ENCODE measurements at regions not wholly inside any gene's neighbourhood (a gene's known extent, or its start where the extent isn't known, plus 50 kb on each side); places are given as distances from the start of the nearest gene placed in this dataset.

DNA sequence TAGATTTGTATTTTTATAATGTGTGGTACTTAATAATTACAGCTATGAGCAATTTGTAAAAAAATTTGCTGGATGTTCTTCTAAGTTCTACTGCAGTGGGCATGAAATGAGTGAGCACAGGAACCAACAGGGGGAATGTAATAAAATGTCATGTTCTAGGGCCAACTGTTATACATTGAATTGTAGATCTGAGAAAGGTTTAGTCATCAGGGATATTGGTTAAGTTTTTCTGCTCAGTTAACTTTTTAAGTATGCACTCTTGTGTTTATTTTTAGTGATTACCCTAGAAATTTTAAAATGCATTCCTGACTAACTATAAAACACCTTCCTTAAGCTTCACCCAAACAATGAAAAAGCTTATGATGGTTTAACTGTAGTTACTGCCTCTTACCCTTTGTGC, 101.8 kb downstream of the CAND1 start:
- no peak for TF ChIP-seq EZH2 (IDR thresholded peaks at IDR 0.05; ENCODE audit: borderline replicate concordance, low read depth, low read length, poor library complexity, severe bottlenecking)
- TF ChIP-seq, protein P1, sequence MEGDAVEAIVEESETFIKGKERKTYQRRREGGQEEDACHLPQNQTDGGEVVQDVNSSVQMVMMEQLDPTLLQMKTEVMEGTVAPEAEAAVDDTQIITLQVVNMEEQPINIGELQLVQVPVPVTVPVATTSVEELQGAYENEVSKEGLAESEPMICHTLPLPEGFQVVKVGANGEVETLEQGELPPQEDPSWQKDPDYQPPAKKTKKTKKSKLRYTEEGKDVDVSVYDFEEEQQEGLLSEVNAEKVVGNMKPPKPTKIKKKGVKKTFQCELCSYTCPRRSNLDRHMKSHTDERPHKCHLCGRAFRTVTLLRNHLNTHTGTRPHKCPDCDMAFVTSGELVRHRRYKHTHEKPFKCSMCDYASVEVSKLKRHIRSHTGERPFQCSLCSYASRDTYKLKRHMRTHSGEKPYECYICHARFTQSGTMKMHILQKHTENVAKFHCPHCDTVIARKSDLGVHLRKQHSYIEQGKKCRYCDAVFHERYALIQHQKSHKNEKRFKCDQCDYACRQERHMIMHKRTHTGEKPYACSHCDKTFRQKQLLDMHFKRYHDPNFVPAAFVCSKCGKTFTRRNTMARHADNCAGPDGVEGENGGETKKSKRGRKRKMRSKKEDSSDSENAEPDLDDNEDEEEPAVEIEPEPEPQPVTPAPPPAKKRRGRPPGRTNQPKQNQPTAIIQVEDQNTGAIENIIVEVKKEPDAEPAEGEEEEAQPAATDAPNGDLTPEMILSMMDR (conservative IDR thresholded peaks at IDR 0.05; ENCODE audit: low read depth, low read length), result no peak
- H3K9me3 ChIP-seq (ENCODE audit: low read depth, low read length, poor library complexity, severe bottlenecking), result no peaks in the 10 kb centered on the region
- BruUV-seq (replicated peaks), result no TSS peak
- POLR2A ChIA-PET (ENCODE audit: low non-redundant PET), result no interaction called here
- H3K4me3 ChIP-seq (ENCODE audit: low read depth, low read length, poor library complexity, severe bottlenecking), result no peak overlapping the region
- no peak for DNase-seq (ENCODE audit: low spot score)
- intact Hi-C loops (cut with micrococcal nuclease; ENCODE audit: unreplicated experiment), result no loop called here
- H3K4me1 ChIP-seq (ENCODE audit: insufficient read depth, low read length, poor library complexity, severe bottlenecking), result no peaks in the 10 kb centered on the region
- no peaks in the 10 kb centered on the region for H3K27me3 ChIP-seq (replicated peaks; ENCODE audit: insufficient read depth, low read depth, low read length, poor library complexity)
- no peak overlapping the region for H3K27ac ChIP-seq (ENCODE audit: low read depth, low read length, poor library complexity, severe bottlenecking)
- no peaks in the 10 kb centered on the region for H3K36me3 ChIP-seq (ENCODE audit: insufficient read depth, low read length, poor library complexity, severe bottlenecking)
- CTCF ChIA-PET, result no interaction called here

DNA sequence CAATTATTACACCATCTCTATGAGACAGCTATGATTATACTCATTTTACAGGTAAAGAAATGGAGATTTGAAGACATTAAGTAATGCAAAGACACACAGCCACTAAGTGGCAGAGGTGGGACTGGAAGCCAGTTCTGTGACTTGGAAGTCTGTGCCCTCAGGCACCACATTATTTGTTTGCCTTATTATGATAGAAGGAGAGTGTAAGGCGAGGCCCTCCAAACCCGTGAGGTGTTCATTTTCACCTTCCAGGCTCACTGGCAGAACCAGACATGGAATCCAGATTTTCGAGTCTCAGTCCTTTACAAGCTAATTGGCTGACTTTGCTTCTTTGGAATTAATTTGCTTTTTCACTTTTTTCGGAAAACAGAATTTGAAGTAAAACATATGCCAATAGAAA, 107.9 kb downstream of the CAND1 start:
- Histone ChIP-seq H3K27me3 (replicated peaks; ENCODE audit: insufficient read depth, low read depth, low read length, poor library complexity) (no peaks in the 10 kb centered on the region), H3K4me1 (ENCODE audit: insufficient read depth, low read length, poor library complexity, severe bottlenecking) (no peaks in the 10 kb centered on the region), H3K4me3 (ENCODE audit: low read depth, low read length, poor library complexity, severe bottlenecking) (no peak overlapping the region), H3K27ac (ENCODE audit: low read depth, low read length, poor library complexity, severe bottlenecking) (no peak overlapping the region), H3K36me3 (ENCODE audit: insufficient read depth, low read length, poor library complexity, severe bottlenecking) (no peaks in the 10 kb centered on the region), H3K9me3 (ENCODE audit: low read depth, low read length, poor library complexity, severe bottlenecking) (no peaks in the 10 kb centered on the region)
- DNase-seq (ENCODE audit: low spot score), result no peak
- TF ChIP-seq, protein P1 (conservative IDR thresholded peaks at IDR 0.05; ENCODE audit: low read depth, low read length), result no peak
- no peak for TF ChIP-seq EZH2 (IDR thresholded peaks at IDR 0.05; ENCODE audit: borderline replicate concordance, low read depth, low read length, poor library complexity, severe bottlenecking)
- intact Hi-C loops (cut with micrococcal nuclease; ENCODE audit: unreplicated experiment), result no loop called here
- ChIA-PET POLR2A (ENCODE audit: low non-redundant PET) (no interaction called here), CTCF (no interaction called here)
- no TSS peak for BruUV-seq (replicated peaks)

DNA sequence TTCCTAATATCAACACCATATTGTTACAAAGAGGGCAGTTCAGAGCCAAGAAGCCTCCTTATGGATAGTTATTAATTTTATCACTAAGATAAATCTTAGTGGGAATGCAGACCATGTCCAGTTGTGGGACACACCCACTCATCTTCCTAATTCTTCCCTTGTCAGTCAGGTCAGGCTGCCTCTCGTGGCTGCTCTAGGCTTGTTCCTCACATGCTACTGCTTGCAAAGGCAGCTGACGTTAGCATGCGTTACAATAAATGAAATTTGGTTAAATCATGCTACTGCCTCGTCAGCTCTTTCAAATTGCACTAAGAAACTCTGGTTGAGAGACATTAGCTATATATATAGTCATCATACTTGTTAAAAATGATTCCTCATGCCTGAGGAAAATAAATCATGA, 108.4 kb downstream of the CAND1 start:
- no TSS peak for BruUV-seq (replicated peaks)
- TF ChIP-seq EZH2 (IDR thresholded peaks at IDR 0.05; ENCODE audit: borderline replicate concordance, low read depth, low read length, poor library complexity, severe bottlenecking), result no peak
- TF ChIP-seq, protein P1 (conservative IDR thresholded peaks at IDR 0.05; ENCODE audit: low read depth, low read length), result no peak
- H3K27ac ChIP-seq (ENCODE audit: low read depth, low read length, poor library complexity, severe bottlenecking), result no peak overlapping the region
- no peak for DNase-seq (ENCODE audit: low spot score)
- no peaks in the 10 kb centered on the region for H3K9me3 ChIP-seq (ENCODE audit: low read depth, low read length, poor library complexity, severe bottlenecking)
- POLR2A ChIA-PET (ENCODE audit: low non-redundant PET), result no interaction called here
- H3K36me3 ChIP-seq (ENCODE audit: insufficient read depth, low read length, poor library complexity, severe bottlenecking), result no peaks in the 10 kb centered on the region
- no peaks in the 10 kb centered on the region for H3K27me3 ChIP-seq (replicated peaks; ENCODE audit: insufficient read depth, low read depth, low read length, poor library complexity)
- H3K4me3 ChIP-seq (ENCODE audit: low read depth, low read length, poor library complexity, severe bottlenecking), result no peak overlapping the region
- H3K4me1 ChIP-seq (ENCODE audit: insufficient read depth, low read length, poor library complexity, severe bottlenecking), result no peaks in the 10 kb centered on the region
- CTCF ChIA-PET, result no interaction called here
- intact Hi-C loops (cut with micrococcal nuclease; ENCODE audit: unreplicated experiment), result no loop called here

Data from A673 (cell line).